CD4-positive, alpha-beta T cell (primary cell): ENCODE measurements at regions not wholly inside any gene's neighbourhood (a gene's known extent, or its start where the extent isn't known, plus 50 kb on each side); places are given as distances from the start of the nearest gene placed in this dataset.

Source experiments
- ATAC-seq: fragments of 200-7000 bp; cut with Tn5 transposase; one replicate; pipeline ENCODE4 v1.10.0; 2022; ENCODE audit warnings: mild to moderate bottlenecking; ENCODE audit not compliant: poor library complexity
- CTCF ChIA-PET: fragments of 350-600 bp; sonication (Branson Sonifier 250); formaldehyde crosslinking; loops from one replicate; lab custom pipeline; 2021; ENCODE audit warnings: antibody characterized with exemption, inconsistent platforms; lab: Charles Lee
- POLR2A ChIA-PET: fragments of 350-600 bp; sonication (Branson Sonifier 250); formaldehyde crosslinking; loops from one replicate; lab custom pipeline; 2021; ENCODE audit warnings: antibody characterized with exemption, inconsistent platforms; lab: Charles Lee
- DNase-seq, 14 experiments: peaks; one replicate each; pipeline ENCODE4 v3.0.0-alpha.2; 2013 to 2020; ENCODE audit warnings: mixed read lengths in 2 of 14
- H3K27ac ChIP-seq, 2 donors: one replicate each; pipeline versions ENCODE4 v1.5.1 to v1.7.0; 2013; ENCODE audit warnings: low read length in 2 of 2, low read depth in 1 of 2, mild to moderate bottlenecking in 1 of 2
- H3K27me3 ChIP-seq, 2 experiments: 1 replicate in 1 of 2; 2 replicates in 1 of 2; pipeline versions ENCODE4 v1.6.1 to v1.7.0; 2013; ENCODE audit warnings: low read length in 2 of 2, control low read depth in 1 of 2, mild to moderate bottlenecking in 1 of 2, moderate library complexity in 1 of 2; ENCODE audit not compliant: insufficient read depth in 2 of 2, control insufficient read depth in 1 of 2
- H3K36me3 ChIP-seq: one replicate; pipeline ENCODE4 v1.6.1; 2013; ENCODE audit warnings: low read length, control low read depth; ENCODE audit not compliant: insufficient read depth
- H3K4me1 ChIP-seq: one replicate; pipeline ENCODE4 v1.6.1; 2013; ENCODE audit warnings: low read length, control low read depth; ENCODE audit not compliant: insufficient read depth
- H3K4me3 ChIP-seq: one replicate; pipeline ENCODE4 v1.5.1; 2013; ENCODE audit warnings: mild to moderate bottlenecking, low read length, moderate library complexity
- H3K9me3 ChIP-seq, 2 experiments: 1 replicate in 1 of 2; 2 replicates in 1 of 2; pipeline versions ENCODE4 v1.6.1 to v1.7.0; 2013; ENCODE audit warnings: low read length in 2 of 2, mild to moderate bottlenecking in 2 of 2, control low read depth in 1 of 2, moderate library complexity in 1 of 2; ENCODE audit not compliant: control insufficient read depth in 1 of 2, insufficient read depth in 1 of 2
- H3K27ac Mint-ChIP-seq: one replicate; pipeline ENCODE4 v1.8.0; 2020; ENCODE audit warnings: mixed read lengths
- H3K27me3 Mint-ChIP-seq: one replicate; pipeline ENCODE4 v1.8.0; 2021; ENCODE audit warnings: mixed read lengths
- H3K36me3 Mint-ChIP-seq: one replicate; pipeline ENCODE4 v1.8.0; 2021; ENCODE audit warnings: low read depth, mixed read lengths
- H3K4me1 Mint-ChIP-seq: one replicate; pipeline ENCODE4 v1.8.0; 2021; ENCODE audit warnings: low read depth, mixed read lengths
- H3K4me3 Mint-ChIP-seq: one replicate; pipeline ENCODE4 v1.8.0; 2020; ENCODE audit warnings: mild to moderate bottlenecking, mixed read lengths
- H3K9me3 Mint-ChIP-seq: one replicate; pipeline ENCODE4 v1.8.0; 2020; ENCODE audit warnings: mixed read lengths
- intact Hi-C, 2 experiments: fragments of 100-400 bp; cut with DNase I in 1 of 2; cut with micrococcal nuclease in 1 of 2; formaldehyde crosslinking; loops; one replicate each; pipeline versions ENCODE4 v1.15.1 to v1.9.0; 2023 to 2025; cut with DNase I, micrococcal nuclease
- TF ChIP-seq, protein P1 (sequence below): fragments of 200-600 bp; IDR thresholded peaks from one replicate; pipeline ENCODE4 v1.8.0; 2022; ENCODE audit warnings: antibody characterized with exemption, mild to moderate bottlenecking

- Histone ChIP-seq H3K9me3 (no peaks in the 10 kb centered on the region), H3K4me3 (no peak overlapping the region), H3K27ac (no peak overlapping the region), H3K36me3 (no peaks in the 10 kb centered on the region), H3K27me3 (no peaks in the 10 kb centered on the region), H3K4me1 (no peaks in the 10 kb centered on the region)
- ChIA-PET CTCF (no interaction called here), POLR2A (no interaction called here)
- H3K9me3 Mint-ChIP-seq = no peaks in the 10 kb centered on the region
- no peak overlapping the region for H3K27ac Mint-ChIP-seq
- intact Hi-C loops = no loop called here
- TF ChIP-seq, protein P1, sequence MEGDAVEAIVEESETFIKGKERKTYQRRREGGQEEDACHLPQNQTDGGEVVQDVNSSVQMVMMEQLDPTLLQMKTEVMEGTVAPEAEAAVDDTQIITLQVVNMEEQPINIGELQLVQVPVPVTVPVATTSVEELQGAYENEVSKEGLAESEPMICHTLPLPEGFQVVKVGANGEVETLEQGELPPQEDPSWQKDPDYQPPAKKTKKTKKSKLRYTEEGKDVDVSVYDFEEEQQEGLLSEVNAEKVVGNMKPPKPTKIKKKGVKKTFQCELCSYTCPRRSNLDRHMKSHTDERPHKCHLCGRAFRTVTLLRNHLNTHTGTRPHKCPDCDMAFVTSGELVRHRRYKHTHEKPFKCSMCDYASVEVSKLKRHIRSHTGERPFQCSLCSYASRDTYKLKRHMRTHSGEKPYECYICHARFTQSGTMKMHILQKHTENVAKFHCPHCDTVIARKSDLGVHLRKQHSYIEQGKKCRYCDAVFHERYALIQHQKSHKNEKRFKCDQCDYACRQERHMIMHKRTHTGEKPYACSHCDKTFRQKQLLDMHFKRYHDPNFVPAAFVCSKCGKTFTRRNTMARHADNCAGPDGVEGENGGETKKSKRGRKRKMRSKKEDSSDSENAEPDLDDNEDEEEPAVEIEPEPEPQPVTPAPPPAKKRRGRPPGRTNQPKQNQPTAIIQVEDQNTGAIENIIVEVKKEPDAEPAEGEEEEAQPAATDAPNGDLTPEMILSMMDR = no peak
- H3K4me1 Mint-ChIP-seq = no peaks in the 10 kb centered on the region
- no peak for DNase-seq
- no peaks in the 10 kb centered on the region for H3K36me3 Mint-ChIP-seq
- no peaks in the 10 kb centered on the region for H3K27me3 Mint-ChIP-seq
- no peak for ATAC-seq
- H3K4me3 Mint-ChIP-seq = no peak overlapping the region
Observed at GRCh38 chr18:55879331-55879730, 291.3 kb upstream of the TCF4 start.

- TF ChIP-seq, protein P1 = no peak
- POLR2A ChIA-PET = no interaction called here
- intact Hi-C loops = no loop called here
- Histone ChIP-seq H3K36me3 (no peaks in the 10 kb centered on the region), H3K27me3 (no peaks in the 10 kb centered on the region), H3K27ac (no peak overlapping the region), H3K4me3 (no peak overlapping the region), H3K9me3 (peaks cover 0 to 3% of the 10 kb centered on the region in 2 experiments), H3K4me1 (no peaks in the 10 kb centered on the region)
- Mint-ChIP-seq H3K27me3 (no peaks in the 10 kb centered on the region), H3K9me3 (no peaks in the 10 kb centered on the region), H3K36me3 (no peaks in the 10 kb centered on the region), H3K4me3 (no peak overlapping the region), H3K27ac (no peak overlapping the region), H3K4me1 (no peaks in the 10 kb centered on the region)
- no peak for DNase-seq
- no peak for ATAC-seq
- CTCF ChIA-PET = no interaction called here
Observed at GRCh38 chr18:55878224-55878623, 290.2 kb upstream of the TCF4 start.

DNA sequence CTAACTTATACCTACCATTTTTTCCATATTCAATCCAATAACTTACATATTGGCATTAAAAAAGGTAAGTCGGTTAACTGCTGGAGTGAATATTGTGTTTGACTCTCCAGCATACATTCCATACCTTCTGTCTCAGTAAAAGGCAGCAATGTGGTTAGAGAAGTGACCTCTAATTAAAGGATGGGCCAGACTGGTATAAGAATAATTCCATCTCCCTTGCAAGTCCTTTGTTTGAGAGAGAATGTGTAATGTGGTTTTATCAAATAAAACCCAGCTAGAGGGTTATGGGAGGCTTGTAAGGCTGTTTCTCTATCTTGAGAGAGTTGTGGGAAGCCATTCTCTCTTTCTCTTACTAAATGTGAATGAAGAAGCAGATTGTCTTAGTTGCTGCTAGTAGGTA lies 289.3 kb upstream of the TCF4 start:
- Histone ChIP-seq H3K4me1 (no peaks in the 10 kb centered on the region), H3K27ac (no peak overlapping the region), H3K27me3 (no peaks in the 10 kb centered on the region), H3K9me3 (peaks cover 0 to 3% of the 10 kb centered on the region in 2 experiments), H3K4me3 (no peak overlapping the region), H3K36me3 (no peaks in the 10 kb centered on the region)
- Mint-ChIP-seq H3K4me3 (no peak overlapping the region), H3K4me1 (no peaks in the 10 kb centered on the region), H3K36me3 (no peaks in the 10 kb centered on the region), H3K9me3 (no peaks in the 10 kb centered on the region), H3K27ac (no peak overlapping the region), H3K27me3 (no peaks in the 10 kb centered on the region)
- TF ChIP-seq, protein P1 = no peak
- ChIA-PET CTCF (interaction anchor here (0.5 kb wide), 1 partner anchor 1583 kb away, joined by 4 read pairs; no protein-coding TSS in a partner anchor), POLR2A (no interaction called here)
- intact Hi-C loops = no loop called here
- no peak for ATAC-seq
- no peak for DNase-seq
